ENCODE measurements at regions not wholly inside any gene's neighbourhood (a gene's known extent, or its start where the extent isn't known, plus 50 kb on each side); places are given as distances from the start of the nearest gene placed in this dataset.

DNA sequence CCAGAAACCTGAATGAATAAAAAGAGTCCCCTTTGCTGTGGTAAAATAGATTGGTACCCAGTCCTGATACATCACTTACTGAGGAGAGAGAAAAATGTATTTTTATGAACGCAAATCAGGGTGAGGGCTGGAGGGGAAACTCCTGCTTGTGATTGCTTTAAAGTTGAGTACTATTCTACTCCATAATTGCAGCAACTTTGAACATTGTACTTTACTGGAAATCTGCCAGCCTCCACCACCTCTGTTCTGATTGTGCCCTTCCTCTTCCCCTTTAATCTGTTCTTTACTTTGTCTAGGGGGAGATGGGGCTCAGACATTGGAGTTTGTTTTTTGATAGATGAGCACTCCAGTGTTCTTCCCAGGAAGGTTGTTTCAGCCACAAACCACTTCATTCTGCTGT lies 81.9 kb downstream of the C3orf38 start:
- TF ChIP-seq, protein P1, sequence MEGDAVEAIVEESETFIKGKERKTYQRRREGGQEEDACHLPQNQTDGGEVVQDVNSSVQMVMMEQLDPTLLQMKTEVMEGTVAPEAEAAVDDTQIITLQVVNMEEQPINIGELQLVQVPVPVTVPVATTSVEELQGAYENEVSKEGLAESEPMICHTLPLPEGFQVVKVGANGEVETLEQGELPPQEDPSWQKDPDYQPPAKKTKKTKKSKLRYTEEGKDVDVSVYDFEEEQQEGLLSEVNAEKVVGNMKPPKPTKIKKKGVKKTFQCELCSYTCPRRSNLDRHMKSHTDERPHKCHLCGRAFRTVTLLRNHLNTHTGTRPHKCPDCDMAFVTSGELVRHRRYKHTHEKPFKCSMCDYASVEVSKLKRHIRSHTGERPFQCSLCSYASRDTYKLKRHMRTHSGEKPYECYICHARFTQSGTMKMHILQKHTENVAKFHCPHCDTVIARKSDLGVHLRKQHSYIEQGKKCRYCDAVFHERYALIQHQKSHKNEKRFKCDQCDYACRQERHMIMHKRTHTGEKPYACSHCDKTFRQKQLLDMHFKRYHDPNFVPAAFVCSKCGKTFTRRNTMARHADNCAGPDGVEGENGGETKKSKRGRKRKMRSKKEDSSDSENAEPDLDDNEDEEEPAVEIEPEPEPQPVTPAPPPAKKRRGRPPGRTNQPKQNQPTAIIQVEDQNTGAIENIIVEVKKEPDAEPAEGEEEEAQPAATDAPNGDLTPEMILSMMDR (IDR thresholded peaks at IDR 0.05), result no peak
- no peak for TF ChIP-seq POLR2A (IDR thresholded peaks at IDR 0.05)
- H3K9me3 ChIP-seq, result no peaks in the 10 kb centered on the region
- H3K27ac ChIP-seq, result no peak overlapping the region
- no peak overlapping the region for H3K4me3 ChIP-seq
- H3K36me3 ChIP-seq, result no peaks in the 10 kb centered on the region
- DNase-seq, result no peak
- no peaks in the 10 kb centered on the region for H3K4me1 ChIP-seq
- intact Hi-C loops (cut with DNase I; ENCODE audit: low total_unique reads), result no loop called here
- no peaks in the 10 kb centered on the region for H3K27me3 ChIP-seq

DNA sequence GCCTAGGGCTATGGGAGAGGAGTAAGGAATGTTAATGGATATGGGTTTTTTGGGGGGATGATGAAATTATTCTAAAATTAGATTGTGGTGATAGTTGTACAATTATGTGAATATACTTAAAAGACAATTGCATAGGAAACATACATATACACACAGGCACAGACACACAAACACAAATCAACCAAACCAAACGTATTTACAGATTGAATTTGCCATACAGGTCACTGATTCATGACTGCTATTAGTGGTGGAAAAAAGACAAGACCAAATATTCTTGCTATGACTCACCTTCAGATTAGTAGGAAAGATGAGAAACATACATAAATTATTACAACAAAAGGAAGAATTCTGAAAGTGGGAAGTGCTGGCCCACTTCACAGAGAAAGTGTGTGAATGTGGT lies 85.3 kb downstream of the C3orf38 start:
- Histone ChIP-seq H3K36me3 (no peaks in the 10 kb centered on the region), H3K4me1 (no peaks in the 10 kb centered on the region), H3K4me3 (no peak overlapping the region), H3K27me3 (no peaks in the 10 kb centered on the region), H3K9me3 (no peaks in the 10 kb centered on the region), H3K27ac (no peak overlapping the region)
- intact Hi-C loops (cut with DNase I; ENCODE audit: low total_unique reads), result no loop called here
- no peak for DNase-seq
- no peak for TF ChIP-seq POLR2A (IDR thresholded peaks at IDR 0.05)
- TF ChIP-seq, protein P1 (IDR thresholded peaks at IDR 0.05), result no peak

DNA sequence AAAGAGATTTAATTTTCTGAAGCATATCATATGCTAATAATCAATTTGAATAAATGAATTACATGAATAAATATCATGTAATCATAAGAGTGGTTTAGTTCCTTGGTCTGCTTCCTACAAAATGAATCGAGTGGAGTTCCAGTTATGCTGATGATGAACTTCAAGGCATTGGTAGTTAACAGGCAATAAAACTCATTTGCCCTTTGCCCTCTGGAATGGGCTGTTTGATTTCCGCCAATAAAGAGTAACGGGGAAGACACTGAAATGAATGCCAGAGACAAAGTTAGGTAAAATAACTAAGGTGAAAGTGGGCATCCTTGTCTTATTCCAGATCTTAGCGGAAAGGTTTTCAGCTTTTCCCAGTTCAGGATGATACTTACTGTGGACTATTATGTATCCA lies 90.1 kb downstream of the C3orf38 start:
- no peak for TF ChIP-seq POLR2A (IDR thresholded peaks at IDR 0.05)
- H3K27me3 ChIP-seq, result no peaks in the 10 kb centered on the region
- H3K27ac ChIP-seq, result no peak overlapping the region
- H3K36me3 ChIP-seq, result no peaks in the 10 kb centered on the region
- intact Hi-C loops (cut with DNase I; ENCODE audit: low total_unique reads), result no loop called here
- DNase-seq, result no peak
- no peak overlapping the region for H3K4me3 ChIP-seq
- no peaks in the 10 kb centered on the region for H3K4me1 ChIP-seq
- H3K9me3 ChIP-seq, result no peaks in the 10 kb centered on the region

DNA sequence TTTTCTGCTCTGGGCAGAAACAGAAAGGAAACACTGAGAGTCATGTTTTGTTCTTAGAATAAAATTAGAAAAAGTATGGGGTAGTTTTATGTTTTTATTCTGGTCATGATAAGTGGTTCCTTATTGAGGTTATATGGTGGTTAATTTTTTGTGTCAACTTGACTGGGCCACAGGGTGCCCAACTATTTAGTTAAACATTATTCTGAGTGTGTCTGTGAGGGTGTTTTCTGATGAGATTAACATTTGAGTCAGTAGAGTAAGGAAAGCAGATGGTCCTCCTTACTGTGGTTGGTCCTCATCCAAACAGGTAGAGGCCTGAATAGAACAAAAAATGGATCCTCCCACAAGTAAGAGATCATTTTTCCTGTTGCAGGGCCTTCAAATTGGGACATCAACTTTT lies 98.9 kb downstream of the C3orf38 start:
- Histone ChIP-seq H3K36me3 (no peaks in the 10 kb centered on the region), H3K27ac (no peak overlapping the region), H3K4me3 (no peak overlapping the region), H3K27me3 (no peaks in the 10 kb centered on the region), H3K9me3 (no peaks in the 10 kb centered on the region), H3K4me1 (no peaks in the 10 kb centered on the region)
- DNase-seq, result no peak
- intact Hi-C loops (cut with DNase I; ENCODE audit: low total_unique reads), result no loop called here
- no peak for TF ChIP-seq POLR2A (IDR thresholded peaks at IDR 0.05)
- TF ChIP-seq, protein P1 (IDR thresholded peaks at IDR 0.05), result no peak

DNA sequence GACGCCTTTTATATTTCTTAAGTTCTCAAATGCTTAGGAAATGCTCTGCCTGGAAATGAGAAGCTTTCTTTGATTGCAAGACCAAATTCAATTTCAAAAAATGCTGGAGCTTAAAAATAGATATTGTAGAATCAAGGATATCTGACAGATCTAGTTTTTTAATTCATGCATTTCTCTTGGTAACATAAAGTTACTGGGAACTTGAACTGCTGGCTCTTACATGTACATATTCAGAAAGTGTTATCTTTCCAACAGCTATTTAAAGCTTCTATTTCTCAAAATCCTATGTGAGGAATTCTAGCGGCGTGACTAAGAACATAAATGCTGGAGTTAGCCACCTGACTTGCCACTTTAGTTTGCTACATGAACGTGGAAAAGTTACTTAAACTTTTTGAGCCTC lies 109.3 kb downstream of the C3orf38 start:
- TF ChIP-seq, protein P1 (IDR thresholded peaks at IDR 0.05), result no peak
- TF ChIP-seq POLR2A (IDR thresholded peaks at IDR 0.05), result no peak
- Histone ChIP-seq H3K9me3 (no peaks in the 10 kb centered on the region), H3K4me3 (no peak overlapping the region), H3K27ac (no peak overlapping the region), H3K27me3 (no peaks in the 10 kb centered on the region), H3K4me1 (no peaks in the 10 kb centered on the region), H3K36me3 (no peaks in the 10 kb centered on the region)
- DNase-seq, result no peak
- intact Hi-C loops (cut with DNase I; ENCODE audit: low total_unique reads), result no loop called here

DNA sequence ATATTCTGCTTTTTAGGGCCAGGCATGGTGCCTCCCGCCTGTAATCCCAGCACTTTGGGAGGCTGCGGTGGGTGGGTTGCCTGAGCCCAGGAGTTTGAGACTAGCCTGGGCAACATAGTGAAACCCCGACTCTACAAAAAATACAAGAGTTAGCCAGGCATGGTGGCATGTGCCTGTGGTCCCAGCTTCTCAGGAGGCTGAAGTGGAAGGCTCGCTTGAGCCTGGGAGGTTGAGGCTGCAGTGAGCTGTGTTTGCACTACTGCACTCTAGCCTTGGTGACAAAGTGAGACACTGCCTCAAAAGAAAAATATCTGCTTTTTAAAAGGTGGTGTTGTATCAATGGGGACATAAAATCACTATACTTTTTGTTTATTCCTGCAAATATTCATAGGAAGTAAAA lies 112.8 kb downstream of the C3orf38 start:
- Histone ChIP-seq H3K4me3 (no peak overlapping the region), H3K9me3 (no peaks in the 10 kb centered on the region), H3K36me3 (no peaks in the 10 kb centered on the region), H3K4me1 (no peaks in the 10 kb centered on the region), H3K27me3 (no peaks in the 10 kb centered on the region), H3K27ac (no peak overlapping the region)
- intact Hi-C loops (cut with DNase I; ENCODE audit: low total_unique reads), result no loop called here
- DNase-seq, result no peak
- TF ChIP-seq, protein P1 (IDR thresholded peaks at IDR 0.05), result no peak
- no peak for TF ChIP-seq POLR2A (IDR thresholded peaks at IDR 0.05)

All from uterus (tissue), 3 donors.